Mucosa of descending colon (tissue), 3 donors: ENCODE measurements at regions not wholly inside any gene's neighbourhood (a gene's known extent, or its start where the extent isn't known, plus 50 kb on each side); places are given as distances from the start of the nearest gene placed in this dataset.

Experiments used
- ATAC-seq: fragments of 200-7000 bp; cut with Tn5 transposase; one replicate; pipeline ENCODE4 v1.9.1; 2020; ENCODE audit warnings: mild to moderate bottlenecking, moderate library complexity
- DNase-seq, 3 donors: peaks; one replicate each; pipeline ENCODE4 v3.0.0-alpha.2; 2020
- H3K36me3 ChIP-seq: fragments of 200-600 bp; one replicate; pipeline ENCODE4 v1.8.0; 2021; ENCODE audit warnings: low read depth, mild to moderate bottlenecking
- H3K4me1 ChIP-seq: fragments of 200-600 bp; one replicate; pipeline ENCODE4 v1.8.0; 2021; ENCODE audit warnings: low read depth, mild to moderate bottlenecking
- H3K4me3 ChIP-seq: fragments of 200-600 bp; one replicate; pipeline ENCODE4 v1.8.0; 2021; ENCODE audit warnings: mild to moderate bottlenecking
- H3K9me3 ChIP-seq: fragments of 200-600 bp; one replicate; pipeline ENCODE4 v1.8.0; 2021; ENCODE audit warnings: mild to moderate bottlenecking
- CTCF ChIP-seq: fragments of 200-600 bp; IDR thresholded peaks from one replicate; pipeline ENCODE4 v1.8.0; 2022; ENCODE audit warnings: antibody characterized with exemption, mild to moderate bottlenecking
- intact Hi-C, 2 donors: fragments of 100-400 bp; cut with DNase I in 1 of 2; cut with micrococcal nuclease in 1 of 2; formaldehyde crosslinking; loops; one replicate each; pipeline versions ENCODE4 v1.11.0 to v1.11.1; 2022; cut with DNase I, micrococcal nuclease
- donor health status: DM: no; HTN: no; CAD: no; lungs with moderate emphysema.
- donor health status: DM: no; HTN: no; CAD: no.
- donor health status: DM: no; HTN: yes; CAD: no.

DNA sequence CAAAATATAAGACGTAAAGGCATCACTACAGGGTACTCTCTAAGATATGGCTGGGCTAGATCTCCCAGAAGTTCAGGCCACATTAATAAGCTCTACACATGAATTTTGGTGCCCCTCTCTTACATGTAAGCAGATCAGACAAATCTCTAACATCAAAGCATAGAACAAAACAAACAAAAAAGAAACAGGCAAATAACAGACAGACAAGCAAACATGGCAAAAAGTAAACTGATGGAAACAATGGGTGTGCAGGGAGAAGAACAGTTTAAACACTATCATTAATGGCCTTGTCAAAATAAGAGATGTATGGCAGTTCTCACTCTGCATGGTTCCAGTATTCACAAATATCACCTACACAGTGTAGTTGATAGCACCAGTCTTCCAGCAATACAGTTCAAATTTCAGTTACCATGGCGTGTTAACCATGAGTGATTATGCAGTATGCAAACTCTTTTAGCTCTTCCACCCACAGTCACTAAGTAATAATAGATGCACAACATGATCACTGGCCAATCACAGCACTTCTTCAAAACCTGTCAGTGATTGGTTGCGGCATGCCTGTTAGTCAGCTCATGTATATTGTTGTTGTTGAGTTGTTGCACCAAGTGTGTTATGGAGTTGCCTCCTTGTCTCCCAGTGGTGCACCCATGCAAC lies 110.7 kb upstream of the TLR3 start:
- DNase-seq (no peak), ATAC-seq (no peak)
- Histone ChIP-seq H3K4me3 (no peak overlapping the region), H3K9me3 (no peaks in the 10 kb centered on the region), H3K36me3 (no peaks in the 10 kb centered on the region), H3K4me1 (no peaks in the 10 kb centered on the region)
- no peak for TF ChIP-seq CTCF
- intact Hi-C loops: no loop called here

- no peaks in the 10 kb centered on the region for H3K9me3 ChIP-seq
- no peak overlapping the region for H3K4me3 ChIP-seq
- ATAC-seq: no peak
- DNase-seq: no peak
- no peaks in the 10 kb centered on the region for H3K36me3 ChIP-seq
- no peak for TF ChIP-seq CTCF
- intact Hi-C loops: no loop called here
- no peaks in the 10 kb centered on the region for H3K4me1 ChIP-seq
These were observed 103.3 kb upstream of the TLR3 start for GRCh38 chr4:185965426-185966384.

GRCh38 chr4:185966549-185966948 lies 102.4 kb upstream of the TLR3 start:
- no peak overlapping the region for H3K4me3 ChIP-seq
- ATAC-seq: no peak
- H3K9me3 ChIP-seq: no peaks in the 10 kb centered on the region
- H3K4me1 ChIP-seq: no peaks in the 10 kb centered on the region
- TF ChIP-seq CTCF: no peak
- no peak for DNase-seq
- H3K36me3 ChIP-seq: no peaks in the 10 kb centered on the region
- intact Hi-C loops: no loop called here

GRCh38 chr4:185966997-185967775 lies 101.8 kb upstream of the TLR3 start:
- intact Hi-C loops: no loop called here
- H3K4me1 ChIP-seq: no peaks in the 10 kb centered on the region
- H3K9me3 ChIP-seq: no peaks in the 10 kb centered on the region
- H3K4me3 ChIP-seq: no peak overlapping the region
- ATAC-seq (no peak), DNase-seq (no peak)
- no peak for TF ChIP-seq CTCF
- no peaks in the 10 kb centered on the region for H3K36me3 ChIP-seq

DNA sequence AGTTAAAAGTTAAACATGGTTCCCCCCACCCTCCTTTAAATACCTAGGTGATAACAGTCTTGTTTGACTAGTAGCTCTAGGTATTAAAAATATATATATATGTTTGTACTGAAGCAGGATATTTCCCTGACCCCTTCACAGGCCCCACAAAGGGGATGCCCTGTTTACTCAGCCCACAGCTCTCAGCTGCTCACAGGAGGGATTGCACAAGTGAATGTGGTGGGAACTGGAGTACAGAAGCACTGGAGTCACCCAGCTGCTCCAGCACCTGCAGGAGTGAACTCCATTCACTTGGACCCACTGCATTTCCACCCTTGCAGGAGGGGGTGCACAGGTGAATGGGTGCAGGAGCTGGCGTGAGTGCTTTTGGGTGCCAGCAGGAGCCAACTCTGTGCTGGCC lies 99.3 kb upstream of the TLR3 start:
- no peak for DNase-seq
- TF ChIP-seq CTCF: no peak
- H3K4me1 ChIP-seq: no peaks in the 10 kb centered on the region
- H3K4me3 ChIP-seq: no peak overlapping the region
- H3K36me3 ChIP-seq: no peaks in the 10 kb centered on the region
- no peaks in the 10 kb centered on the region for H3K9me3 ChIP-seq
- no peak for ATAC-seq
- intact Hi-C loops: no loop called here
